OCI-LY3 (cell line): ENCODE measurements at regions not wholly inside any gene's neighbourhood (a gene's known extent, or its start where the extent isn't known, plus 50 kb on each side); places are given as distances from the start of the nearest gene placed in this dataset.

Experiments
- H2AFZ ChIP-seq: fragments of 200-600, 300-600 bp; shearing (Covaris generic); 2 replicates; pipeline ENCODE4 v1.6.0; 2014; ENCODE audit warnings: antibody characterized with exemption, low read depth, low read length
- H3K27ac ChIP-seq: fragments of 200-600, 300-600 bp; sonication (generic); 2 replicates; pipeline ENCODE4 v1.5.1; 2014; ENCODE audit warnings: mild to moderate bottlenecking, low read length, moderate library complexity, mixed read lengths
- H3K27me3 ChIP-seq: fragments of 200-600, 300-600 bp; sonication (generic); 2 replicates; pipeline ENCODE4 v1.6.1; 2014; ENCODE audit warnings: low read depth, low read length, mixed read lengths
- H3K36me3 ChIP-seq: fragments of 200-600, 300-600 bp; sonication (generic); replicated peaks from 2 replicates; pipeline ENCODE3; 2014; ENCODE audit warnings: low read depth, low read length, mixed read lengths
- H3K4me1 ChIP-seq: fragments of 300-600, 200-600 bp; sonication (generic); 2 replicates; pipeline ENCODE4 v1.6.1; 2014; ENCODE audit warnings: low read length, mixed read lengths
- H3K4me2 ChIP-seq: fragments of 200-600, 300-600 bp; sonication (generic); 2 replicates; pipeline ENCODE4 v1.6.1; 2014; ENCODE audit warnings: low read length, mixed read lengths
- H3K4me3 ChIP-seq: fragments of 300-600, 200-600 bp; sonication (generic); 2 replicates; pipeline ENCODE4 v1.5.1; 2014; ENCODE audit warnings: antibody characterized with exemption, mild to moderate bottlenecking, low read length, moderate library complexity
- H3K79me2 ChIP-seq: fragments of 300-600, 200-600 bp; shearing (Covaris generic); 2 replicates; pipeline ENCODE4 v1.6.1; 2014; ENCODE audit warnings: mild to moderate bottlenecking, low read length, mixed read lengths
- H3K9ac ChIP-seq: fragments of 300-600, 200-600 bp; shearing (Covaris generic); 2 replicates; pipeline ENCODE4 v1.6.0; 2014; ENCODE audit warnings: mild to moderate bottlenecking, low read length, moderate library complexity
- H3K9me3 ChIP-seq: fragments of 200-600, 300-600 bp; shearing (Covaris generic); 2 replicates; pipeline ENCODE4 v1.6.1; 2014; ENCODE audit warnings: low read length, mixed read lengths; ENCODE audit not compliant: insufficient read depth
- H4K20me1 ChIP-seq: fragments of 200-600, 300-600 bp; sonication (generic); 2 replicates; pipeline ENCODE4 v1.6.1; 2016; ENCODE audit warnings: low read length, mixed read lengths; ENCODE audit not compliant: insufficient read depth
- CTCF ChIP-seq: fragments of 200-600, 300-600 bp; sonication (generic); IDR thresholded peaks from 2 replicates; pipeline ENCODE4 v1.5.1; 2014; ENCODE audit warnings: antibody characterized with exemption, low read length, low read depth
- EZH2phosphoT487 ChIP-seq: fragments of 200-600 bp; shearing (Covaris generic); IDR thresholded peaks from 2 replicates; pipeline ENCODE4 v1.6.1; 2018; ENCODE audit warnings: antibody characterized with exemption, mixed run types, low read depth

- no peaks in the 10 kb centered on the region for H3K79me2 ChIP-seq
- no peak overlapping the region for H3K4me2 ChIP-seq
- no peak overlapping the region for H3K27ac ChIP-seq
- no peaks in the 10 kb centered on the region for H4K20me1 ChIP-seq
- H2AFZ ChIP-seq: no peak overlapping the region
- no peaks in the 10 kb centered on the region for H3K4me1 ChIP-seq
- no peak overlapping the region for H3K4me3 ChIP-seq
- peaks cover 58% of the 10 kb centered on the region for H3K27me3 ChIP-seq
- TF ChIP-seq EZH2phosphoT487 (no peak), CTCF (no peak)
- H3K9me3 ChIP-seq: no peaks in the 10 kb centered on the region
- H3K36me3 ChIP-seq: no peaks in the 10 kb centered on the region
- no peak overlapping the region for H3K9ac ChIP-seq
Measured at GRCh38 chr11:11777897-11778296, 63.9 kb upstream of the USP47 start.

- Histone ChIP-seq H3K9me3 (no peaks in the 10 kb centered on the region), H3K4me2 (no peak overlapping the region), H3K4me3 (no peak overlapping the region), H3K79me2 (no peaks in the 10 kb centered on the region), H3K27ac (no peak overlapping the region), H3K27me3 (peaks cover 48% of the 10 kb centered on the region), H3K4me1 (no peaks in the 10 kb centered on the region), H4K20me1 (no peaks in the 10 kb centered on the region), H3K9ac (no peak overlapping the region), H3K36me3 (no peaks in the 10 kb centered on the region), H2AFZ (no peak overlapping the region)
- TF ChIP-seq EZH2phosphoT487 (no peak), CTCF (no peak)
Measured at GRCh38 chr11:11776714-11777113, 65.1 kb upstream of the USP47 start.

GRCh38 chr11:11774928-11775327 lies 66.8 kb upstream of the USP47 start:
- Histone ChIP-seq H4K20me1 (no peaks in the 10 kb centered on the region), H3K79me2 (no peaks in the 10 kb centered on the region), H3K36me3 (no peaks in the 10 kb centered on the region), H3K4me1 (no peaks in the 10 kb centered on the region), H3K9ac (no peak overlapping the region), H3K4me2 (no peak overlapping the region), H3K4me3 (no peak overlapping the region), H3K27ac (no peak overlapping the region), H2AFZ (no peak overlapping the region), H3K9me3 (no peaks in the 10 kb centered on the region), H3K27me3 (peaks cover 46% of the 10 kb centered on the region)
- TF ChIP-seq EZH2phosphoT487: no peak
- TF ChIP-seq CTCF: no peak

GRCh38 chr11:11772865-11773515 lies 68.8 kb upstream of the USP47 start:
- no peaks in the 10 kb centered on the region for H4K20me1 ChIP-seq
- TF ChIP-seq CTCF: no peak
- no peak for TF ChIP-seq EZH2phosphoT487
- no peak overlapping the region for H2AFZ ChIP-seq
- no peak overlapping the region for H3K4me3 ChIP-seq
- no peak overlapping the region for H3K4me2 ChIP-seq
- no peak overlapping the region for H3K27ac ChIP-seq
- no peaks in the 10 kb centered on the region for H3K79me2 ChIP-seq
- peaks cover 49% of the 10 kb centered on the region for H3K27me3 ChIP-seq
- no peaks in the 10 kb centered on the region for H3K36me3 ChIP-seq
- H3K9ac ChIP-seq: no peak overlapping the region
- H3K4me1 ChIP-seq: no peaks in the 10 kb centered on the region
- H3K9me3 ChIP-seq: no peaks in the 10 kb centered on the region
